Activated naive CD4-positive, alpha-beta T cell treated with anti-CD3 and anti-CD28 coated beads for 36 hours (primary cell): ENCODE measurements at regions not wholly inside any gene's neighbourhood (a gene's known extent, or its start where the extent isn't known, plus 50 kb on each side); places are given as distances from the start of the nearest gene placed in this dataset.

Experiments used
- CTCF ChIA-PET: fragments of 350-600 bp; sonication (Branson Sonifier 250); formaldehyde crosslinking; loops from one replicate; lab custom pipeline; 2021; ENCODE audit warnings: antibody characterized with exemption; lab: Charles Lee
- DNase-seq: peaks from one replicate; pipeline ENCODE4 v3.0.0-alpha.2; 2020
- H3K27ac Mint-ChIP-seq: one replicate; pipeline ENCODE4 v1.8.0; 2021; ENCODE audit warnings: mild to moderate bottlenecking, mixed read lengths
- H3K27me3 Mint-ChIP-seq: one replicate; pipeline ENCODE4 v1.8.0; 2021; ENCODE audit warnings: low read depth, mixed read lengths
- H3K36me3 Mint-ChIP-seq: one replicate; pipeline ENCODE4 v1.8.0; 2021; ENCODE audit warnings: low read depth, mixed read lengths
- H3K4me1 Mint-ChIP-seq: one replicate; pipeline ENCODE4 v1.8.0; 2021; ENCODE audit warnings: low read depth, mixed read lengths
- H3K4me3 Mint-ChIP-seq: one replicate; pipeline ENCODE4 v1.8.0; 2021; ENCODE audit warnings: mild to moderate bottlenecking, moderate library complexity, mixed read lengths
- H3K9me3 Mint-ChIP-seq: one replicate; pipeline ENCODE4 v1.8.0; 2021; ENCODE audit warnings: mixed read lengths
- intact Hi-C: fragments of 100-400 bp; cut with micrococcal nuclease; formaldehyde crosslinking; loops from one replicate; pipeline ENCODE4 v1.15.1; 2023

DNA sequence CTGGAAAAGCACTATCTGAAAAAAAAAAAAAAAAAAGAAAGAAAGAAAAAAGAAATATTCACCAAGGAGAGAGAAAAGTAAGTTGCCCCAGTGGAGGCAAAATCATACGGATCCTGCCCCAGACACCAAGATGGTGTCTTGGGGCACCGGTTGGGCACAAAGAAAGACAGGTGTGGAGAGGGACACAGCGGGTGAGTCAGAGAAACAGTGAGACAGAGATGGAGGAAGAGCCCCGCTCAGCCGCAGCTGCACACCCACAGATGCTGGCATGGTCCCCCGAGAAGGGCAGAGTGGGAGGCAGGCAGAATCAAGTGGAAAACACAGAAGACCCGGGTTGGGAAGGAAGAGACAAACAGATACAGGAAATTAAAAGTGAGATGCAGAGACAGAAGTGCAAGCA lies 129.7 kb upstream of the SMAD3 start:
- no peak overlapping the region for H3K4me3 Mint-ChIP-seq
- no peak overlapping the region for H3K27ac Mint-ChIP-seq
- H3K27me3 Mint-ChIP-seq, result peaks cover 3% of the 10 kb centered on the region
- intact Hi-C loops, result no loop called here
- CTCF ChIA-PET, result no interaction called here
- peaks cover 16% of the 10 kb centered on the region for H3K9me3 Mint-ChIP-seq
- H3K36me3 Mint-ChIP-seq, result no peaks in the 10 kb centered on the region
- DNase-seq, result no peak
- peaks cover 7% of the 10 kb centered on the region for H3K4me1 Mint-ChIP-seq

DNA sequence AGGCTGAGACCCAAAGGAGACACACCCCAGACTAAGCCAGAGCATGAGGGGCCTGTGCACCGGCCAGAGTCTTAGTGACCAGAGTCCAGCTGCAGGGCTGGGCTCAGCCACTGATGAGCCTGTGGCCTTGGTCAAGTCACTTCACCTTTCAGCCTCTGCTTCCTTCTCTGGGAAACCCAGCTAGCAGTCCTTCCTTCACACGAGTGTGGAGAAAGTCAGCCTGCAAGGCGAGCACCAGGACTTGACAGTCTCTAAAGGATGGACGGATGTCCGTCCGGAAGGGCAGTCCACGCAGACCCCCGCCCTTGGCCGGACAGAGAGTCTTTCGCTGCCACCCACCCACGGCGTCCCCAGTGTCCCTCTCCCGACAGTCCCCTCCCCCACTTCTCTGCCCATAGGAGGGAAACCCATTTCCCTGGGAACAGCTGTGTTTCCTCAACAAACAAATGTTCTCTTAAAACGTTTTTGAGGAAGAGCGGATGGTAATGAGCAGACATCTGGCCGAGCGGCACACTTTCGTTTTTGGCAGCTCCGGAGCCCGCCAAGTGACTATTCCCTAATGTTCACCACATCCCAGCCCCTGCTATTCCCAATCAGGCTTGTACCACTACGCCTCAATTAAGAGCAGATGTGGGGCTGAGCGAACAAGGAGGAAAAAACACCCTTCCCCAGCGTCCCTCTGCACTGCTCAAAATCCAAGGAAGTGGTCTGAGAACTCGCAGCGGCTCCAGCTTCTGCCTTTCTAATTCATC lies 129.1 kb upstream of the SMAD3 start:
- Mint-ChIP-seq H3K4me3 (no peak overlapping the region), H3K9me3 (peaks cover 16% of the 10 kb centered on the region), H3K36me3 (no peaks in the 10 kb centered on the region), H3K4me1 (peaks cover 10% of the 10 kb centered on the region), H3K27me3 (peaks cover 3% of the 10 kb centered on the region), H3K27ac (no peak overlapping the region)
- CTCF ChIA-PET, result interaction anchor here (0.7 kb wide), 1 partner anchor 14 kb away, joined by 3 read pairs; no protein-coding TSS in a partner anchor
- DNase-seq, result no peak
- intact Hi-C loops, result no loop called here

DNA sequence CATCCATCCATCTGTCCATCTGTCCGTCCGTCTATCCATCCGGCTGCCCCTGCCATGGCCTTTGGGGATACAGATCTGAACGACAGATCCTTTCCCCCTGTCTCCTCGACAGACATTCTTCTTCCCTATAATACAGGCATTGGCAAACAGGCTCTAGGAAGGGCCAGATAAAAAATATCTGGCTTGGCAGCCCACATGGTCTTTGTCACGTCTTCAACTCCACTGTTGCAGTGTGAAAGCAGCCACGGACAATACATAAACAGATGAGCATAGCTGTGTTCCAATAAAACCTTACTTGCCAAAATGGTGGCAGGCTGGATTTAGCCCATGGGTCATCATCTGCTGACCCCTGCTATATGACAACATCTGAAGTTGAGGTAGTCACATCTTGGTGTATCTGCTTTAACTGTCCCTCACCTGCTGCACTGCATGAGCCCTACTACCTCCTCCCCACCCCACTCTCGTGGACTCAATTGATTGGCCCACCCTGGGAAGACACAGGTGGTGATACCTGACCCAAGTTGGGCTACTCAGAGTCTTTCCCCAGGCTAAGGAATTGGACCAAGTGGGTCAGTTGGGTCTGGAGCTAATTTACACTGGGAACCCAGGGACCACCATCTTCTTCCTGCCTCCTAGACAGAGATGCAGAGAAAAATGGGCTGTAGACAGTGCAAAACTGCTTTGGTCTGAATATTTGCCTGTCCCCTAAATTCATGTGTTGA lies 128.4 kb upstream of the SMAD3 start:
- H3K36me3 Mint-ChIP-seq, result no peaks in the 10 kb centered on the region
- H3K4me1 Mint-ChIP-seq, result peaks cover 10% of the 10 kb centered on the region
- intact Hi-C loops, result no loop called here
- peaks cover 16% of the 10 kb centered on the region for H3K9me3 Mint-ChIP-seq
- DNase-seq, result no peak
- H3K27ac Mint-ChIP-seq, result no peak overlapping the region
- H3K4me3 Mint-ChIP-seq, result no peak overlapping the region
- CTCF ChIA-PET, result interaction anchor here (0.7 kb wide), 1 partner anchor 13 kb away, joined by 3 read pairs; no protein-coding TSS in a partner anchor
- H3K27me3 Mint-ChIP-seq, result peaks cover 3% of the 10 kb centered on the region

DNA sequence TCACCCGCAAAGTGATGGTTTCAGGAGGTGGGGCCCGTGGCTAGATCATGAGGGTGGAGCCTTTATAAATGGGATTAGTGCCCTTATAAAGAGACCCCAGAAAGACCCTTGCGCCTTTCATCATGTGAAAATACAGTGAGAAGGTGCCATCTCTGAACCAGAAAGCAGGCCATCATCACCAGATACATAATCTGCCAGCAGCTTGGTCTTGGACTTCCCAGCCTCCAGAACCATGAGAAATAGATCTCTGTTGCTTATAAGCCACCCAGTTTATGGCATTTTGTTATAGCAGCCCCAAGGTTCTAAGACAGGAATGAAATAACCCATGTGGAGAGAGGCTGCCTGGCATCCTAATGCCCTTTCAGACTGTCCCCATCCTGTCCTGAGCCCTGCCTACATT lies 127.8 kb upstream of the SMAD3 start:
- peaks cover 16% of the 10 kb centered on the region for H3K9me3 Mint-ChIP-seq
- no peaks in the 10 kb centered on the region for H3K36me3 Mint-ChIP-seq
- CTCF ChIA-PET, result no interaction called here
- peaks cover 3% of the 10 kb centered on the region for H3K27me3 Mint-ChIP-seq
- no peak overlapping the region for H3K27ac Mint-ChIP-seq
- H3K4me1 Mint-ChIP-seq, result peaks cover 10% of the 10 kb centered on the region
- no peak for DNase-seq
- no peak overlapping the region for H3K4me3 Mint-ChIP-seq
- intact Hi-C loops, result no loop called here

DNA sequence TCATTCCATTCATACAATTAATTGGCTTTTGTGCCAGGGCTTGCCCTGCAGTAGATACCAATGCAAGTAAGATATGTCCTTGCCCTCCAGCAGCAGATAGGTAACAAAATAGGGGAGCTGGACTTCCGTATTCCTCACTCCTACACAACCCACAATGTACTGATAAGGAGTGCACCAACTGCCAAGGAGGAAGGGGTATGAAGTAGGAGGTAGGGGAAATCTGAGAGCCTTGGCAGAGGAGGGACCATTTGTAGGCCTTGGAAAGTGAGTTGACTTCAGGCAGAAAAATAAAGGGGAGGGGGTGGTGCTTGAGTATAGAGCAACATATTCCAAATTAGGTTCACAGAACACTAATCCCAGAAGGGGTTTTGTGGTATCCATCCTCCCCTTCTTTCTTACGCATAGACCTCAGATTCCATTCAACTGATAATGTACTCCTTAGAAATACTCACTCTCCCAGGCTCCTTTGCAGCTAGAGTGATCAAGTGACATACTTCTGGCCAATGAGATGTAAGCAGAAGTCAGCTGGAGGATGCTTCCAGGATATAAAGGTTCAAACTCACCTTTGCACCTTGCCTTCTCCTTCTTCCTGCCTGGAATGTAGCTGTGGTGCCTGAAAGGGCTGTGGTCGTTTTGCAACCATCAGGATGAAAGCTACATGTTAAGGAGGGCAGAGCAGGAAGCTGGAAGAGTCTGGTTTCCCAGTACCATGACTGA lies 127.1 kb upstream of the SMAD3 start:
- Mint-ChIP-seq H3K27ac (no peak overlapping the region), H3K9me3 (peaks cover 16% of the 10 kb centered on the region), H3K36me3 (no peaks in the 10 kb centered on the region), H3K4me1 (peaks cover 10% of the 10 kb centered on the region), H3K4me3 (no peak overlapping the region), H3K27me3 (peaks cover 3% of the 10 kb centered on the region)
- intact Hi-C loops, result no loop called here
- CTCF ChIA-PET, result interaction anchor here (1.0 to 1.5 kb wide), 2 partner anchors 17 to 30 kb away, joined by 3 to 5 read pairs; no protein-coding TSS in a partner anchor
- DNase-seq, result no peak

DNA sequence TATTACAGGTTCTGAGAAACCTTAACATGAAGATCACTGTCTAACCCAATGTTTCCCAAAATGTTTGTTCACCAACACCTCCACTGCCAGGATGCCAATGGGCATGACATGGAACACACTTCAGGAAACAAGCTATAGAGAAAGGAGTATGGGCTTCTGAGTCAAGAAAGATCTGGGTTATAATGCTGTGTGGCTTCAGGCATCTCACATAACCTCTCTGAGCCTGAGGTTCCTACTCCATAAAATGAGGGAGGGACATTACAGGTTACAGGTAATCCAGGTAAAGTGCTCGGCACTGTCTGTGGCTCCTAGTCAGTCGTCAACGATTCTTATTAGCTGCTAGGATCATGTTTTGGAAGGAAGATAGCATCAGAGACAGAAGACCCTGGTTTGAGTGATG lies 126.4 kb upstream of the SMAD3 start:
- Mint-ChIP-seq H3K36me3 (no peaks in the 10 kb centered on the region), H3K27me3 (peaks cover 3% of the 10 kb centered on the region), H3K4me1 (peaks cover 10% of the 10 kb centered on the region), H3K27ac (no peak overlapping the region), H3K4me3 (no peak overlapping the region), H3K9me3 (peaks cover 11% of the 10 kb centered on the region)
- CTCF ChIA-PET, result interaction anchor here (1.0 to 1.5 kb wide), 2 partner anchors 18 to 31 kb away, joined by 3 to 5 read pairs; no protein-coding TSS in a partner anchor
- intact Hi-C loops, result no loop called here
- no peak for DNase-seq

DNA sequence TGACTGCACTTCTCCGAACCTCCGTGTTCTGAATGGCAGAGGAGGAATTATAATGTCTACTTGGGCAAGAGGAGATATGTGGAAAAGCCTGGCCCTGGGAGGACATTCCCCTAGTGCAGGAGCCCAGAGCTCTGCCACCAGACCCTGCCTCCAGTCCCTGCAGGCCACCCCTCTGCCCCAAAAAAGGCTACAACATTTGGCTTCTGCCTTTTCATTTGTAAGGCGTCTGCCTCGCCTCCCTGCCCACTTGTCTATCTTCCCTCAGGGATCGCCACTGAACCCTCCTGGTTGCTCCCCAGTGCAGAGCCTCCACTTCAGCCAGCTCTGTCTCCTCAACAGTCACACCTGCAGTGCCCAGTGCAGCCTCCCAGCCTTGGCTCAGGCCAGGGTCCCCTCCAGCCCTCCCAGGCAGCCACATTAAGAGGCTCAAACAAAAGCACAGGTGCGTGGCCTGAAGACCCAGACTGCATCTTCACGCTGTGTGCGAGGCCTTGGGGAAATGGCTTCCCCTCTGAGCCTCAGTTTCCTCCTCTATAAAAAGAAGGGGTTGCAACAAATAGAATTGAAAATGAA lies 125.9 kb upstream of the SMAD3 start:
- intact Hi-C loops, result no loop called here
- CTCF ChIA-PET, result interaction anchor here (1.5 kb wide), 1 partner anchor 18 kb away, joined by 3 read pairs; no protein-coding TSS in a partner anchor
- Mint-ChIP-seq H3K9me3 (peaks cover 8% of the 10 kb centered on the region), H3K27me3 (peaks cover 3% of the 10 kb centered on the region), H3K36me3 (no peaks in the 10 kb centered on the region), H3K4me3 (no peak overlapping the region), H3K27ac (no peak overlapping the region), H3K4me1 (peaks cover 10% of the 10 kb centered on the region)
- DNase-seq, result no peak

DNA sequence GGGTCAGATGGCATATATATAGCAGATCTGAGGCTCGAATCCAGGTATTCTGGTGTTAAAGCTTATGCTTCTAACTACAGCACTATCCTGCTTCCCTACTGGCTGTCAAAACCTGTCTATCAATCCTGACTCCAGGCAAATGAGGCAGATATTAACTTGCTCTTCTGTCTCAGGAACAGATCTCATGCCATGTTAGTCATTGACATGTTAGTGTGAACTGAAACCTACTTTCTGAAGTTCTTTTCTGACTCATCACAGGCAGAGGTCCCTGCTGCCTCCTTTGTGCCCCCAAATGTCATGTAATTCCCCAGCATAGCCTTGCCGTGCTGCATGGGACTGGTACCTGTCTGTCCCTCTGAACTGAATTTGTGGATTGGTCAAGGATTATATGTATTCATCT lies 125.0 kb upstream of the SMAD3 start:
- DNase-seq, result peak; percentile 22
- CTCF ChIA-PET, result interaction anchor here (1.3 to 1.7 kb wide), 3 partner anchors 9 to 315 kb away, joined by 3 to 4 read pairs (median 3); no protein-coding TSS in a partner anchor
- no peaks in the 10 kb centered on the region for H3K36me3 Mint-ChIP-seq
- H3K4me3 Mint-ChIP-seq, result no peak overlapping the region
- H3K27me3 Mint-ChIP-seq, result peaks cover 3% of the 10 kb centered on the region
- intact Hi-C loops, result no loop called here
- H3K4me1 Mint-ChIP-seq, result peaks cover 10% of the 10 kb centered on the region
- H3K9me3 Mint-ChIP-seq, result peaks cover 8% of the 10 kb centered on the region
- no peak overlapping the region for H3K27ac Mint-ChIP-seq

DNA sequence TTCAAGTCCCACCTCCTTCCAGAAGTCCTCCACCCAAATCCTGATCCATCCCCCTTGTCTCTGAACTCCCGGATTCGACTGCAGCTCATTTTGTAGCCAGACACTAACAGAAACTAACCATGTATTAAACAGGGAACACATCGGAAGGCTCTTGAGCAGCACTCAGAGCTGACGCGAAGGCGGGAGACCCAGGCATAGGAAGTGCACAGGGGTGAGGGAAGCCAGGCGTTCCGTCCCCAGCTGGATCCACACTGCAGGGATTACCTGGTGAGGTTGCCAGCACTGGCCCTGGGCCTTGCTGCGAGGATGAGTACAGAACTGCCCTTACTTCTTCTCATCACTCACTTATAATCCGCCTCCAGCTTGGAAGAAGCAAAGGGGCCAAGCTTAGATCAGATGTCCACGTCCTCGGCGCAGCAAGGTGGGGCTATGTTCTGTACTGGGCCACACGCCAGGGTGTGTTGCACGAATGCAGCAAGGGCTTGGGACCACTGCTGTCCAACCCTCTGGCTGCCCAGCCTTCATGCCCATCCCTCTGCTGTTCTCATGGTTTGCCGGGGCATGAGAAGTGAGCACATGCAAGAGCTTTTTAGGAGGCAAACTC lies 124.2 kb upstream of the SMAD3 start:
- DNase-seq, result no peak
- no peak overlapping the region for H3K4me3 Mint-ChIP-seq
- no peaks in the 10 kb centered on the region for H3K36me3 Mint-ChIP-seq
- peaks cover 10% of the 10 kb centered on the region for H3K4me1 Mint-ChIP-seq
- peaks cover 8% of the 10 kb centered on the region for H3K9me3 Mint-ChIP-seq
- CTCF ChIA-PET, result interaction anchor here (0.6 to 1.7 kb wide), 6 partner anchors 10 to 414 kb away, joined by 3 to 7 read pairs (median 4); no protein-coding TSS in a partner anchor
- H3K27me3 Mint-ChIP-seq, result no peaks in the 10 kb centered on the region
- no peak overlapping the region for H3K27ac Mint-ChIP-seq
- intact Hi-C loops, result no loop called here

DNA sequence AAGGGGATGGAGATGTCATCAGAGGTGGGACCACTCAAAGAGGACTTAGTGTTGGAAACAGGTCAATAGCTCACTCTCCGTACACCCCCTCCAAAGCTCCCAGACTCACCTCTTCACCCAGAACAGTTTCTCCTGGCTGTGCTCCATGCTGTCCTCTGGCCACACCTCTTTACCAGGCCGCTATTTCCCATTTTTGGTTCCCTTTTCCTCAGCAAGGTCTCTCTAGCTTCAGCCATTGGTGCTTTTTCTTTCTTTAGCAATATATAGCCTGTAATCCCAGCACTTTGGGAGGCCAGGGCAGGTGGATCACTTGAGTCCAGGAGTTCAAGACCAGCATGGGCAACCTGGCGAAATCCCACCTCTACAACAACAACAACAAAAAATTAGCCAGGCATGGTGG lies 123.6 kb upstream of the SMAD3 start:
- H3K36me3 Mint-ChIP-seq, result no peaks in the 10 kb centered on the region
- H3K27me3 Mint-ChIP-seq, result no peaks in the 10 kb centered on the region
- H3K9me3 Mint-ChIP-seq, result peaks cover 8% of the 10 kb centered on the region
- H3K4me3 Mint-ChIP-seq, result no peak overlapping the region
- intact Hi-C loops, result no loop called here
- peaks cover 10% of the 10 kb centered on the region for H3K4me1 Mint-ChIP-seq
- CTCF ChIA-PET, result interaction anchor here (0.6 to 1.7 kb wide), 6 partner anchors 10 to 414 kb away, joined by 3 to 7 read pairs (median 4); no protein-coding TSS in a partner anchor
- no peak overlapping the region for H3K27ac Mint-ChIP-seq
- no peak for DNase-seq

DNA sequence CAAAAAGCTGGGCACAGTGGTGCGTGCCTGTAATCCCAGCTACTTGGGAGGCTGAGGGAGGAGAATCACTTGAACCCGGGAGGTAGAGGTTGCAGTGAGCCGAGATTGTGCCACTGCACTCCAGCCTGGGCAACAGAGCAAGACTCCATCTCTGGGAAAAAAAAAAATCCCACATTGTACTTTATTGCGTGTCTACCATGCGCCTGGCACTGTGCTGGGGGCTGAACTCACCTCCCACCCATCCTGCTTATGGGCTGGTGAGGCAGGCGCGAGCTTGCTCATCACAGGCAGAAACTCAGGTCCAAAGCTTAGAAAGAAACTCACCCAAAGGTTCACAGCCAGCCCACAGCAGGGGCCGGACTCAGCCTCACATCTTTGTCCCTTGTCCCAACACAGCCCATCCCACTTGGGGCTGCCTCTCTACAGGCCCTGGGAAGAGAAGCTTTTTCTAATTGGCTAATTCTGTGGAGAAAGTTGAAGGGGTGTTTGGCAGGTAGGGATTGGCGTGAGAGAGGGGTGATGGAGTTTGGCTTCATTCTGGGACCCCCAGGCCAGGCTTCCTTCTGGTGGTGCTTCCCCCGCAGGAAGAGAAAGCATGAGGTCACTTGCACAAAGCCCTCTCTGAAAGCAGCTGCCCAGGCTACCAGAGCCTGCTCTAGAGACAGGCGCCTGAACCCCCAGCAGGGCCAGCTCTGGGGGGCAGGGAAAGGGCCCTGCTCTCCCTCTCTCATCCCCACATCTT lies 122.6 kb upstream of the SMAD3 start:
- Mint-ChIP-seq H3K27me3 (no peaks in the 10 kb centered on the region), H3K9me3 (peaks cover 4% of the 10 kb centered on the region), H3K4me1 (peaks cover 10% of the 10 kb centered on the region), H3K4me3 (no peak overlapping the region), H3K27ac (no peak overlapping the region), H3K36me3 (no peaks in the 10 kb centered on the region)
- CTCF ChIA-PET, result interaction anchor here (1.2 to 1.7 kb wide), 2 partner anchors 361 to 362 kb away, joined by 4 to 6 read pairs; no protein-coding TSS in a partner anchor
- DNase-seq, result no peak
- intact Hi-C loops, result no loop called here
